ENCODE measurements at regions not wholly inside any gene's neighbourhood (a gene's known extent, or its start where the extent isn't known, plus 50 kb on each side); places are given as distances from the start of the nearest gene placed in this dataset.
A peak's percentile ranks its signal among the peaks of the same experiment; 100 is the strongest.

GRCh38 chr13:73898276-73898675 lies 235.9 kb downstream of the KLF12 start:
- POLR2A ChIA-PET (ENCODE audit: unreplicated experiment): no interaction called here
- Histone ChIP-seq H2AFZ (ENCODE audit: low read length) (no peak overlapping the region), H3K9ac (ENCODE audit: low read length) (no peak overlapping the region), H3K4me1 (ENCODE audit: insufficient read depth, low read length) (peaks cover 7% of the 10 kb centered on the region; the same call in 1 of the 2 replicates), H3K27me3 (ENCODE audit: low read length) (no peaks in the 10 kb centered on the region), H3K4me3 (ENCODE audit: low read length) (no peak overlapping the region), H3K27ac (ENCODE audit: low read length) (no peak overlapping the region), H3K36me3 (ENCODE audit: low read depth, low read length) (no peaks in the 10 kb centered on the region), H3K4me2 (ENCODE audit: low read length) (no peak overlapping the region), H3K79me2 (ENCODE audit: low read length) (no peaks in the 10 kb centered on the region), H3K9me2 (replicated peaks; ENCODE audit: low read length) (no peaks in the 10 kb centered on the region), H3F3A (ENCODE audit: low read length, unreplicated experiment) (no peaks in the 10 kb centered on the region), H4K20me1 (ENCODE audit: low read length) (no peaks in the 10 kb centered on the region), H3K9me3 (ENCODE audit: low read length) (no peaks in the 10 kb centered on the region)
- TF ChIP-seq EZH2 (IDR thresholded peaks at IDR 0.05; ENCODE audit: low read length, unreplicated experiment) (no peak), EZH2phosphoT487 (IDR thresholded peaks at IDR 0.05; ENCODE audit: borderline replicate concordance, low read length) (no peak), CTCF (conservative IDR thresholded peaks at IDR 0.05; ENCODE audit: low read depth, low read length) (no peak)
- DNase-seq (peak; percentile 36), ATAC-seq (peak; percentile 71; the same call in 1 of the 2 replicates)
- intact Hi-C loops (cut with micrococcal nuclease): no loop called here
- BruUV-seq (replicated peaks): no TSS peak
- CTCF ChIA-PET: no interaction called here

- peaks cover 7% of the 10 kb centered on the region; the same call in 1 of the 2 replicates for H3K4me1 ChIP-seq (ENCODE audit: insufficient read depth, low read length)
- BruUV-seq (replicated peaks): no TSS peak
- ChIA-PET CTCF (no interaction called here), POLR2A (ENCODE audit: unreplicated experiment) (no interaction called here)
- H2AFZ ChIP-seq (ENCODE audit: low read length): no peak overlapping the region
- H3K9me2 ChIP-seq (replicated peaks; ENCODE audit: low read length): no peaks in the 10 kb centered on the region
- intact Hi-C loops (cut with micrococcal nuclease): no loop called here
- H4K20me1 ChIP-seq (ENCODE audit: low read length): no peaks in the 10 kb centered on the region
- no peak overlapping the region for H3K4me2 ChIP-seq (ENCODE audit: low read length)
- no peak overlapping the region for H3K4me3 ChIP-seq (ENCODE audit: low read length)
- DNase-seq (no peak), ATAC-seq (no peak)
- H3F3A ChIP-seq (ENCODE audit: low read length, unreplicated experiment): no peaks in the 10 kb centered on the region
- TF ChIP-seq CTCF (conservative IDR thresholded peaks at IDR 0.05; ENCODE audit: low read depth, low read length) (no peak), EZH2 (IDR thresholded peaks at IDR 0.05; ENCODE audit: low read length, unreplicated experiment) (no peak), EZH2phosphoT487 (IDR thresholded peaks at IDR 0.05; ENCODE audit: borderline replicate concordance, low read length) (no peak)
- H3K27ac ChIP-seq (ENCODE audit: low read length): no peak overlapping the region
- no peaks in the 10 kb centered on the region for H3K36me3 ChIP-seq (ENCODE audit: low read depth, low read length)
- no peaks in the 10 kb centered on the region for H3K9me3 ChIP-seq (ENCODE audit: low read length)
- H3K9ac ChIP-seq (ENCODE audit: low read length): no peak overlapping the region
- H3K27me3 ChIP-seq (ENCODE audit: low read length): no peaks in the 10 kb centered on the region
- no peaks in the 10 kb centered on the region for H3K79me2 ChIP-seq (ENCODE audit: low read length)
Observed at GRCh38 chr13:73894995-73895571, 239.1 kb downstream of the KLF12 start.

GRCh38 chr13:73893833-73894232 lies 240.4 kb downstream of the KLF12 start:
- Histone ChIP-seq H3K9me3 (ENCODE audit: low read length) (no peaks in the 10 kb centered on the region), H3K9me2 (replicated peaks; ENCODE audit: low read length) (no peaks in the 10 kb centered on the region), H3K4me1 (ENCODE audit: insufficient read depth, low read length) (peaks cover 7% of the 10 kb centered on the region; the same call in 1 of the 2 replicates), H3K9ac (ENCODE audit: low read length) (no peak overlapping the region), H3K27me3 (ENCODE audit: low read length) (no peaks in the 10 kb centered on the region), H3K36me3 (ENCODE audit: low read depth, low read length) (no peaks in the 10 kb centered on the region), H3K27ac (ENCODE audit: low read length) (no peak overlapping the region), H3K79me2 (ENCODE audit: low read length) (no peaks in the 10 kb centered on the region), H4K20me1 (ENCODE audit: low read length) (no peaks in the 10 kb centered on the region), H2AFZ (ENCODE audit: low read length) (no peak overlapping the region), H3K4me3 (ENCODE audit: low read length) (no peak overlapping the region), H3K4me2 (ENCODE audit: low read length) (no peak overlapping the region), H3F3A (ENCODE audit: low read length, unreplicated experiment) (no peaks in the 10 kb centered on the region)
- no peak for ATAC-seq
- CTCF ChIA-PET: no interaction called here
- BruUV-seq (replicated peaks): no TSS peak
- TF ChIP-seq EZH2 (IDR thresholded peaks at IDR 0.05; ENCODE audit: low read length, unreplicated experiment) (no peak), CTCF (conservative IDR thresholded peaks at IDR 0.05; ENCODE audit: low read depth, low read length) (no peak), EZH2phosphoT487 (IDR thresholded peaks at IDR 0.05; ENCODE audit: borderline replicate concordance, low read length) (no peak)
- DNase-seq: no peak
- intact Hi-C loops (cut with micrococcal nuclease): no loop called here
- POLR2A ChIA-PET (ENCODE audit: unreplicated experiment): no interaction called here

Measured in PC-3 (cell line).